Lung (tissue), 11 donors: ENCODE measurements at regions not wholly inside any gene's neighbourhood (a gene's known extent, or its start where the extent isn't known, plus 50 kb on each side); places are given as distances from the start of the nearest gene placed in this dataset.

Experiments used
- ATAC-seq: fragments of 200-7000 bp; cut with Tn5 transposase; one replicate; pipeline ENCODE4 v1.9.1; 2020; ENCODE audit warnings: moderate number of reproducible peaks; ENCODE audit not compliant: insufficient read depth, low FRiP score
- DNase-seq, 3 donors: peaks; one replicate each; pipeline ENCODE4 v3.0.0-alpha.2; 2013 to 2017
- H3K27ac ChIP-seq, 2 donors: one replicate each; pipeline ENCODE4 v1.5.1; 2013; ENCODE audit warnings: mild to moderate bottlenecking in 2 of 2, moderate library complexity in 2 of 2, control low read depth in 1 of 2, inconsistent platforms in 1 of 2, low read depth in 1 of 2, low read length in 1 of 2
- H3K27me3 ChIP-seq, 3 donors: one replicate each; pipeline ENCODE4 v1.5.1; 2013; ENCODE audit warnings: low read length in 2 of 3; ENCODE audit not compliant: control insufficient read depth in 3 of 3, insufficient read depth in 3 of 3
- H3K36me3 ChIP-seq, 4 donors: one replicate each; pipeline ENCODE4 v1.5.1; 2013; ENCODE audit warnings: low read length in 4 of 4, mild to moderate bottlenecking in 1 of 4, moderate library complexity in 1 of 4; ENCODE audit not compliant: control insufficient read depth in 4 of 4, insufficient read depth in 4 of 4
- H3K4me1 ChIP-seq, 5 donors: one replicate each; pipeline ENCODE4 v1.5.1; 2013; ENCODE audit warnings: low read length in 5 of 5, mild to moderate bottlenecking in 2 of 5, moderate library complexity in 1 of 5; ENCODE audit not compliant: control insufficient read depth in 5 of 5, insufficient read depth in 5 of 5
- H3K4me3 ChIP-seq: one replicate; pipeline ENCODE4 v1.5.1; 2013; ENCODE audit warnings: mild to moderate bottlenecking, control low read depth, moderate library complexity
- H3K9ac ChIP-seq, 2 donors: one replicate each; pipeline ENCODE4 v1.5.1; 2013; ENCODE audit warnings: low read length in 2 of 2, control low read depth in 1 of 2; ENCODE audit not compliant: insufficient read depth in 1 of 2
- H3K9me3 ChIP-seq, 4 donors: one replicate each; pipeline ENCODE4 v1.5.1; 2013; ENCODE audit warnings: low read length in 3 of 4, mild to moderate bottlenecking in 1 of 4, moderate library complexity in 1 of 4; ENCODE audit not compliant: control insufficient read depth in 4 of 4, insufficient read depth in 3 of 4
- WGBS, 2 donors: extraction: QIAGEN DNeasy Blood & Tissue Kit; methylation state at CpG; one replicate each; pipeline ENCODE4 v1.1.7; 2013; 5-methylcytosine and 5-hydroxymethylcytosine counted together
- TF ChIP-seq, protein P1 (sequence below): IDR thresholded peaks from 2 replicates; pipeline ENCODE4 v1.5.1; 2012; ENCODE audit warnings: mild to moderate bottlenecking; ENCODE audit errors: control extremely low read depth, extremely low read depth
- donor health status: control.
- donor health status: control.
- donor health status: Bipolar disorder and iron deficiency.
- donor health status: healthy.
- donor health status: DM: yes; HTN: yes; CAD: no.

- Histone ChIP-seq H3K4me1 (peaks cover 0 to 1% (median 0%) of the 10 kb centered on the region in 5 donors), H3K27ac (no peak overlapping the region), H3K36me3 (no peaks in the 10 kb centered on the region), H3K9me3 (no peaks in the 10 kb centered on the region), H3K9ac (no peak overlapping the region), H3K4me3 (no peak overlapping the region), H3K27me3 (no peaks in the 10 kb centered on the region)
- DNase-seq (no peak), ATAC-seq (no peak)
- whole genome bisulfite sequencing, 2 donors, result 65 to 83% methylated on average over 3 of the region's 3 CpGs
- TF ChIP-seq, protein P1, sequence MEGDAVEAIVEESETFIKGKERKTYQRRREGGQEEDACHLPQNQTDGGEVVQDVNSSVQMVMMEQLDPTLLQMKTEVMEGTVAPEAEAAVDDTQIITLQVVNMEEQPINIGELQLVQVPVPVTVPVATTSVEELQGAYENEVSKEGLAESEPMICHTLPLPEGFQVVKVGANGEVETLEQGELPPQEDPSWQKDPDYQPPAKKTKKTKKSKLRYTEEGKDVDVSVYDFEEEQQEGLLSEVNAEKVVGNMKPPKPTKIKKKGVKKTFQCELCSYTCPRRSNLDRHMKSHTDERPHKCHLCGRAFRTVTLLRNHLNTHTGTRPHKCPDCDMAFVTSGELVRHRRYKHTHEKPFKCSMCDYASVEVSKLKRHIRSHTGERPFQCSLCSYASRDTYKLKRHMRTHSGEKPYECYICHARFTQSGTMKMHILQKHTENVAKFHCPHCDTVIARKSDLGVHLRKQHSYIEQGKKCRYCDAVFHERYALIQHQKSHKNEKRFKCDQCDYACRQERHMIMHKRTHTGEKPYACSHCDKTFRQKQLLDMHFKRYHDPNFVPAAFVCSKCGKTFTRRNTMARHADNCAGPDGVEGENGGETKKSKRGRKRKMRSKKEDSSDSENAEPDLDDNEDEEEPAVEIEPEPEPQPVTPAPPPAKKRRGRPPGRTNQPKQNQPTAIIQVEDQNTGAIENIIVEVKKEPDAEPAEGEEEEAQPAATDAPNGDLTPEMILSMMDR, result no peak
Observed at GRCh38 chr6:130713144-130713543, 114.1 kb upstream of the SMLR1 start.

DNA sequence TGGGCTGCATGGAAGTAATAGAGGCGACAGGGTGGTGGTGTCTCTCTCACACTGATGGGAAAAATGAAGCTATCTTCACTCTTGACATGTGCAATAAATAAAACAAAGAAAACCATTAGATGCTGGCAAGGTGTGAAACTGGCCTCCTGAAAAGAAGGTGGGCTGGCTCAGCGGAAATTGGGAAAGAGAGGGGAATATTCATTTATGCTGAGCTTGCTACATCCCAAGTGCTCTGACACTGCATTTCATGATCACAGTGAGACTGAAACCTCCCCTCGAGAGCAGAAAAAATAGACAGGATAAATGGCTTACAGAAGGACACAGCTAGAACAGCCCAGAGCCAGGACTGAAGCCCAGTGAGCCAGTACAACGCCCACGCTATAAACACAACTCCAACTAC is 112.1 kb upstream of the SMLR1 start:
- peaks cover 0 to 2% (median 0%) of the 10 kb centered on the region in 4 donors for H3K9me3 ChIP-seq
- WGBS, 2 donors, result 84 to 94% methylated on average over 5 of the region's 5 CpGs
- H3K36me3 ChIP-seq, result no peaks in the 10 kb centered on the region
- DNase-seq (no peak), ATAC-seq (no peak)
- TF ChIP-seq, protein P1, result no peak
- H3K4me3 ChIP-seq, result no peak overlapping the region
- no peaks in the 10 kb centered on the region for H3K27me3 ChIP-seq
- no peak overlapping the region for H3K27ac ChIP-seq
- no peak overlapping the region for H3K9ac ChIP-seq
- no peaks in the 10 kb centered on the region for H3K4me1 ChIP-seq

DNA sequence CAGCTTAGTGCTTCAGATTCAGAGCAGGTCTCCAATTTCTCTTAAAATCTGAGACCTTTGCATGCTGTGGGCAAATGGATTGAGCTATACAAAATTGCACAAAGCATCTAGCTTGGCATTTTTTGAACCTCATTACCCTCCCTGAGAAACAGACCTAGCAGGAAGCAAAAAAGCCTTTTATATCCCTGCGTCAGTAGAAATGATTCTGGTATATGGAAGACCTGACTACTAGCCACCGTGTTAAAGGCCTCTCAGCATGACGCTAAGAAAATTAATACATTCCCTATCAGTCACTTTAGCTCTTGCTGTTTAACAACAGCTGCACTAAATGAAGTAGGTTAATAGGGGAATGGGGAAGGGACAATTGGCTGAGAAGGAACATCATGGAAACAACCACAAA is 110.7 kb upstream of the SMLR1 start:
- Histone ChIP-seq H3K9ac (no peak overlapping the region), H3K27me3 (no peaks in the 10 kb centered on the region), H3K4me3 (no peak overlapping the region), H3K36me3 (no peaks in the 10 kb centered on the region), H3K4me1 (peaks cover 0 to 2% (median 0%) of the 10 kb centered on the region in 5 donors), H3K27ac (no peak overlapping the region), H3K9me3 (peaks cover 0 to 2% (median 0%) of the 10 kb centered on the region in 4 donors)
- DNase-seq (no peak), ATAC-seq (no peak)
- TF ChIP-seq, protein P1, result no peak
- 91 to 93% methylated on average over 3 of the region's 3 CpGs for WGBS, 2 donors

DNA sequence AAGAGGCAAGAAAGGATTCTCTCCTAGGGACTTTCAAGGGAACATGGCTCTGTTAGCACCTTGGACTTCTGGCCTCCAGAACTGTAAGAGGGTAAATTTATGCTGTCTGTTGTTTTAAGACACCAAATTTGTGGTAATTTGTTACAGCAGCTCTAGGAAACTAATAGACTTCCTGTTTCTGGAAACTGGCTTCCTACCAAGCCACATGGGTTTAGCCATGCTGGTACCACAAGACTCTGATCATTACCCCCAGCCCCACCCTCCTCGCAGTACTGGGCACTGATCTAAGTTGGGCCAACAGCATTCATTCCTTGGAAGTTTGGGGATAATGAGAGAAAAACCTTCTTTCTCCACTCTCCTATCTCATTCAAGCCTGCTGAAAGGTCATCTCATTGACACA is 109.5 kb upstream of the SMLR1 start:
- Histone ChIP-seq H3K9me3 (peaks cover 0 to 2% (median 0%) of the 10 kb centered on the region in 4 donors), H3K4me1 (peaks cover 0 to 2% (median 0%) of the 10 kb centered on the region in 5 donors), H3K27me3 (no peaks in the 10 kb centered on the region), H3K9ac (no peak overlapping the region), H3K36me3 (no peaks in the 10 kb centered on the region), H3K27ac (no peak overlapping the region), H3K4me3 (no peak overlapping the region)
- WGBS, 2 donors, result 17 to 56% methylated on average over 1 of the region's 1 CpG
- ATAC-seq (no peak), DNase-seq (no peak)
- TF ChIP-seq, protein P1, result no peak
